B cell (primary cell): ENCODE measurements at regions not wholly inside any gene's neighbourhood (a gene's known extent, or its start where the extent isn't known, plus 50 kb on each side); places are given as distances from the start of the nearest gene placed in this dataset.

Experiments used
- ATAC-seq: fragments of 200-7000 bp; cut with Tn5 transposase; one replicate; pipeline ENCODE4 v1.10.0; 2021; ENCODE audit warnings: low read depth, mild to moderate bottlenecking, moderate number of reproducible peaks, moderate library complexity
- CTCF ChIA-PET: fragments of 350-600 bp; sonication (Branson Sonifier 250); formaldehyde crosslinking; loops from one replicate; lab custom pipeline; 2021; ENCODE audit warnings: antibody characterized with exemption, inconsistent platforms; lab: Charles Lee
- POLR2A ChIA-PET: fragments of 350-600 bp; sonication (Branson Sonifier 250); formaldehyde crosslinking; loops from one replicate; lab custom pipeline; 2021; ENCODE audit warnings: antibody characterized with exemption; lab: Charles Lee
- DNase-seq: peaks from one replicate; pipeline ENCODE4 v3.0.0; 2013
- H2AFZ ChIP-seq: 2 replicates; pipeline ENCODE4 v1.6.1; 2012; ENCODE audit warnings: mild to moderate bottlenecking, low read depth, low read length; ENCODE audit not compliant: insufficient read depth, poor library complexity, severe bottlenecking
- H3K27ac ChIP-seq, 2 donors: 1 replicate in 1 of 2; 2 replicates in 1 of 2; pipeline ENCODE4 v1.5.1; 2012 to 2013; ENCODE audit warnings: low read length in 2 of 2, mild to moderate bottlenecking in 2 of 2, moderate library complexity in 1 of 2
- H3K27me3 ChIP-seq, 4 experiments: fragments of 200-600 bp in 1 of 4; sonication (generic) in 1 of 4; replicated peaks in 1 of 4; 1 replicate in 2 of 4; 2 replicates in 2 of 4; pipeline versions ENCODE4 v1.6.1 to v1.7.0; 2013 to 2016; ENCODE audit warnings: low read length in 3 of 4, mild to moderate bottlenecking in 2 of 4, mixed read lengths in 1 of 4, moderate library complexity in 1 of 4; ENCODE audit not compliant: insufficient read depth in 4 of 4, control insufficient read depth in 3 of 4; ENCODE audit errors: control extremely low read depth in 1 of 4
- H3K36me3 ChIP-seq, 2 experiments: replicated peaks in 1 of 2; 1 replicate in 1 of 2; 2 replicates in 1 of 2; pipeline versions ENCODE4 v1.6.1 to v1.7.1; 2013; ENCODE audit warnings: low read length in 1 of 2; ENCODE audit not compliant: insufficient read depth in 2 of 2, control insufficient read depth in 1 of 2; ENCODE audit errors: control extremely low read depth in 1 of 2, extremely low read depth in 1 of 2
- H3K4me1 ChIP-seq, 2 donors: fragments of 200-600 bp in 1 of 2; sonication (generic) in 1 of 2; 1 replicate in 1 of 2; 2 replicates in 1 of 2; pipeline versions ENCODE4 v1.5.1 to v1.6.1; 2013 to 2017; ENCODE audit warnings: low read length in 2 of 2; ENCODE audit not compliant: control insufficient read depth in 2 of 2, insufficient read depth in 2 of 2
- H3K4me2 ChIP-seq: replicated peaks from 2 replicates; pipeline ENCODE3; 2012; ENCODE audit warnings: mild to moderate bottlenecking, low read depth, low read length; ENCODE audit not compliant: poor library complexity, severe bottlenecking
- H3K4me3 ChIP-seq, 5 experiments: fragments of 200-600 bp in 1 of 5; sonication (generic) in 1 of 5; 1 replicate in 3 of 5; 2 replicates in 2 of 5; pipeline versions ENCODE4 v1.5.1 to v1.7.0; 2011 to 2016; ENCODE audit warnings: low read length in 4 of 5, mild to moderate bottlenecking in 4 of 5, low read depth in 2 of 5, control low read depth in 1 of 5, moderate library complexity in 1 of 5; ENCODE audit not compliant: insufficient read depth in 1 of 5; ENCODE audit errors: control extremely low read depth in 1 of 5, extremely low read depth in 1 of 5
- H3K79me2 ChIP-seq: fragments of 200-600 bp; sonication (generic); one replicate; pipeline ENCODE4 v1.6.0; 2016; ENCODE audit warnings: low read length; ENCODE audit not compliant: control insufficient read depth, insufficient read depth
- H3K9ac ChIP-seq: fragments of 200-600 bp; sonication (generic); 2 replicates; pipeline ENCODE4 v1.6.1; 2017; ENCODE audit warnings: mild to moderate bottlenecking, low read length, moderate library complexity
- H3K9me3 ChIP-seq, 3 donors: one replicate each; pipeline versions ENCODE4 v1.6.1 to v1.7.1; 2013; ENCODE audit warnings: low read length in 2 of 3; ENCODE audit not compliant: control insufficient read depth in 2 of 3, insufficient read depth in 1 of 3; ENCODE audit errors: control extremely low read depth in 1 of 3
- H4K20me1 ChIP-seq: 2 replicates; pipeline ENCODE4 v1.6.0; 2012; ENCODE audit warnings: mild to moderate bottlenecking, low read length; ENCODE audit not compliant: insufficient read depth, control insufficient read depth, poor library complexity, severe bottlenecking
- H3K27ac Mint-ChIP-seq: one replicate; pipeline ENCODE4 v1.8.0; 2021; ENCODE audit warnings: mixed read lengths
- H3K27me3 Mint-ChIP-seq: one replicate; pipeline ENCODE4 v1.8.0; 2021; ENCODE audit warnings: mixed read lengths
- H3K4me1 Mint-ChIP-seq: one replicate; pipeline ENCODE4 v1.8.0; 2021; ENCODE audit warnings: mixed read lengths
- H3K4me3 Mint-ChIP-seq: one replicate; pipeline ENCODE4 v1.8.0; 2021; ENCODE audit warnings: mixed read lengths
- H3K9me3 Mint-ChIP-seq: one replicate; pipeline ENCODE4 v1.8.0; 2022; ENCODE audit warnings: mixed read lengths; ENCODE audit not compliant: insufficient read depth
- EZH2 ChIP-seq: IDR thresholded peaks from 2 replicates; pipeline ENCODE4 v1.6.1; 2012; ENCODE audit warnings: borderline replicate concordance, low read depth, mild to moderate bottlenecking, moderate library complexity, low read length; ENCODE audit not compliant: insufficient read depth, poor library complexity, severe bottlenecking
- WGBS: methylation state at CpG from one replicate; pipeline ENCODE4 v1.1.5; 2013; ENCODE audit warnings: missing lambda C conversion rate; ENCODE audit not compliant: insufficient coverage; 5-methylcytosine and 5-hydroxymethylcytosine counted together
- intact Hi-C: fragments of 100-400 bp; cut with micrococcal nuclease; formaldehyde crosslinking; loops from one replicate; pipeline ENCODE4 v1.10.0; 2022
- TF ChIP-seq, protein P1 (sequence below): fragments of 200-600 bp; IDR thresholded peaks from one replicate; pipeline ENCODE4 v1.8.0; 2022; ENCODE audit warnings: antibody characterized with exemption, mild to moderate bottlenecking

DNA sequence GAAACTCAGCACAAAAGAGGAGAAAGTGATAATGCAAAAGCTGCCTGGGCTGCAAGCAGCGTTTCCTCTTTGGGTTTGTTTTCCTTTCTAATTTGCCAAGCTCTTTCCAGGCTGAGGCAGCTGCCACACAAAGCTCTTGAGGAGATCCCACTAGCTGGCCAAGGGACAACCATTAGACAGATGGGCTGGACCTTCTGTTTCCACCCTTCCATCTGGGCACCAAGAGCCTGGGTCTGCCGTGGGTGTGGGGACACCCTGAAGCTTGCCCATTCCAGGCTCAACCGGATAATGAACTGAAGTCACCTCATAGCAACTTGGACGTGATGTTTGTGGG is 194.6 kb upstream of the C1QTNF7 start:
- H3K36me3 ChIP-seq, result no peaks in the 10 kb centered on the region
- ATAC-seq (no peak), DNase-seq (no peak)
- H3K27me3 ChIP-seq, result no peaks in the 10 kb centered on the region
- Mint-ChIP-seq H3K9me3 (no peaks in the 10 kb centered on the region), H3K27me3 (peaks cover 3% of the 10 kb centered on the region), H3K4me1 (peaks cover 25% of the 10 kb centered on the region), H3K27ac (no peak overlapping the region), H3K4me3 (peak overlapping the region; percentile 63)
- POLR2A ChIA-PET, result no interaction called here
- intact Hi-C loops, result loop anchor here (5.0 to 10.0 kb wide), 2 partner anchors 724 to 1578 kb away; no protein-coding TSS in a partner anchor
- H3K4me1 ChIP-seq, result peaks cover 13 to 16% of the 10 kb centered on the region in 2 donors
- H4K20me1 ChIP-seq, result no peaks in the 10 kb centered on the region
- peak overlapping the region; percentile 55 for H3K4me2 ChIP-seq
- H3K9me3 ChIP-seq, result no peaks in the 10 kb centered on the region
- no peak for TF ChIP-seq EZH2
- TF ChIP-seq, protein P1, sequence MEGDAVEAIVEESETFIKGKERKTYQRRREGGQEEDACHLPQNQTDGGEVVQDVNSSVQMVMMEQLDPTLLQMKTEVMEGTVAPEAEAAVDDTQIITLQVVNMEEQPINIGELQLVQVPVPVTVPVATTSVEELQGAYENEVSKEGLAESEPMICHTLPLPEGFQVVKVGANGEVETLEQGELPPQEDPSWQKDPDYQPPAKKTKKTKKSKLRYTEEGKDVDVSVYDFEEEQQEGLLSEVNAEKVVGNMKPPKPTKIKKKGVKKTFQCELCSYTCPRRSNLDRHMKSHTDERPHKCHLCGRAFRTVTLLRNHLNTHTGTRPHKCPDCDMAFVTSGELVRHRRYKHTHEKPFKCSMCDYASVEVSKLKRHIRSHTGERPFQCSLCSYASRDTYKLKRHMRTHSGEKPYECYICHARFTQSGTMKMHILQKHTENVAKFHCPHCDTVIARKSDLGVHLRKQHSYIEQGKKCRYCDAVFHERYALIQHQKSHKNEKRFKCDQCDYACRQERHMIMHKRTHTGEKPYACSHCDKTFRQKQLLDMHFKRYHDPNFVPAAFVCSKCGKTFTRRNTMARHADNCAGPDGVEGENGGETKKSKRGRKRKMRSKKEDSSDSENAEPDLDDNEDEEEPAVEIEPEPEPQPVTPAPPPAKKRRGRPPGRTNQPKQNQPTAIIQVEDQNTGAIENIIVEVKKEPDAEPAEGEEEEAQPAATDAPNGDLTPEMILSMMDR, result no peak
- H2AFZ ChIP-seq, result peak overlapping the region; percentile 70
- no peaks in the 10 kb centered on the region for H3K79me2 ChIP-seq
- H3K9ac ChIP-seq, result peak overlapping the region; percentile 5
- H3K27ac ChIP-seq, result no peak overlapping the region
- CTCF ChIA-PET, result interaction anchor here (0.6 to 5.1 kb wide), 7 partner anchors 9 to 1122 kb away, joined by 3 to 78 read pairs (median 3); no protein-coding TSS in a partner anchor
- WGBS, result 36% methylated on average over 3 of the region's 4 CpGs
- no peak overlapping the region for H3K4me3 ChIP-seq

DNA sequence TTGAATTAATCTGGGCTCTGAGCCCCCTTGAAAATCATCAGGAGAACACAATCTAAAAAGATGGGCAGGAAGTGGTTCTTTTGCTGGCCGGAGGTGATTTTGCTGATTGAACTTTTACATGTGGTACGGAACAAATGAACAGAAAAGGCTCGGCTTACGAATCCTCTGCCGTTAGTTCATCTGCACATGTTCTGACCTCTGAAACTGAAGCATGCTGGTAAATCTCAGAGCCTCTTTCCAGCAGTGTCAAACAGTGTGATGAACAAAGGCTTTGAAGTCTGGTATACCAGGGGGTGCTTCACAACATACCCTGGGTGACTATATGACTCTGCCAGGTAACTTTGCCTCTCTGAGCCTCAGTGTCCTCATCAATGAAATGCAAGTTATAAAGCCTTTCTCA is 194.2 kb upstream of the C1QTNF7 start:
- H3K9me3 ChIP-seq, result no peaks in the 10 kb centered on the region
- peaks cover 13 to 16% of the 10 kb centered on the region in 2 donors for H3K4me1 ChIP-seq
- no peaks in the 10 kb centered on the region for H3K79me2 ChIP-seq
- ATAC-seq (no peak), DNase-seq (peak; percentile 9)
- Mint-ChIP-seq H3K4me3 (peak overlapping the region; percentile 63), H3K4me1 (peaks cover 25% of the 10 kb centered on the region), H3K9me3 (no peaks in the 10 kb centered on the region), H3K27ac (no peak overlapping the region), H3K27me3 (peaks cover 3% of the 10 kb centered on the region)
- no peaks in the 10 kb centered on the region for H3K27me3 ChIP-seq
- peak overlapping the region; percentile 5 for H3K9ac ChIP-seq
- ChIA-PET POLR2A (no interaction called here), CTCF (interaction anchor here (0.6 to 5.1 kb wide), 7 partner anchors 9 to 1122 kb away, joined by 3 to 78 read pairs (median 3); no protein-coding TSS in a partner anchor)
- H3K27ac ChIP-seq, result no peak overlapping the region
- H3K4me2 ChIP-seq, result peak overlapping the region; percentile 55
- no peak overlapping the region for H3K4me3 ChIP-seq
- peak overlapping the region; percentile 70 for H2AFZ ChIP-seq
- no peaks in the 10 kb centered on the region for H3K36me3 ChIP-seq
- 15% methylated on average over 5 of the region's 5 CpGs for WGBS
- TF ChIP-seq, protein P1, result no peak
- no peak for TF ChIP-seq EZH2
- H4K20me1 ChIP-seq, result no peaks in the 10 kb centered on the region
- intact Hi-C loops, result loop anchor here (5.0 to 10.0 kb wide), 2 partner anchors 724 to 1579 kb away; no protein-coding TSS in a partner anchor
